GM23338 (cell line): ENCODE measurements at regions not wholly inside any gene's neighbourhood (a gene's known extent, or its start where the extent isn't known, plus 50 kb on each side); places are given as distances from the start of the nearest gene placed in this dataset.

Source experiments
- ATAC-seq: fragments of 200-7000 bp; cut with Tn5 transposase; 3 replicates; pipeline ENCODE4 v1.9.1; 2020
- DNase-seq: peaks from one replicate; pipeline ENCODE4 v3.0.0-alpha.2; 2015; ENCODE audit warnings: low spot score
- H2AFZ ChIP-seq: fragments of 200-600 bp; sonication (generic); 2 replicates; pipeline ENCODE4 v1.8.0; 2016; ENCODE audit warnings: antibody characterized with exemption, mild to moderate bottlenecking, moderate library complexity
- H3F3A ChIP-seq: fragments of 200-600 bp; sonication (generic); replicated peaks from 2 replicates; pipeline ENCODE4 v1.8.0; 2017; ENCODE audit warnings: antibody characterized with exemption, mixed run types, low read depth
- H3K27ac ChIP-seq: fragments of 200-600 bp; sonication (generic); 2 replicates; pipeline ENCODE4 v1.6.1; 2016; ENCODE audit warnings: low read depth
- H3K27me3 ChIP-seq: fragments of 200-600 bp; sonication (generic); 2 replicates; pipeline ENCODE4 v1.8.0; 2016; ENCODE audit warnings: mild to moderate bottlenecking, mixed run types, moderate library complexity; ENCODE audit not compliant: insufficient read depth
- H3K36me3 ChIP-seq: fragments of 200-600 bp; sonication (generic); 2 replicates; pipeline ENCODE4 v1.8.0; 2016; ENCODE audit warnings: mild to moderate bottlenecking; ENCODE audit not compliant: insufficient read depth
- H3K4me1 ChIP-seq: fragments of 200-600 bp; sonication (generic); 2 replicates; pipeline ENCODE4 v1.8.0; 2016; ENCODE audit warnings: mild to moderate bottlenecking, moderate library complexity; ENCODE audit not compliant: insufficient read depth
- H3K4me2 ChIP-seq: fragments of 200-600 bp; sonication (generic); 2 replicates; pipeline ENCODE4 v1.7.1; 2017; ENCODE audit warnings: mixed run types
- H3K4me3 ChIP-seq: fragments of 200-600 bp; sonication (generic); 2 replicates; pipeline ENCODE4 v1.6.1; 2016; ENCODE audit warnings: mixed run types
- H3K79me2 ChIP-seq: fragments of 200-600 bp; sonication (generic); replicated peaks from 2 replicates; pipeline ENCODE4 v1.8.0; 2017; ENCODE audit warnings: mild to moderate bottlenecking; ENCODE audit not compliant: insufficient read depth
- H3K9me2 ChIP-seq: fragments of 200-600 bp; sonication (generic); 2 replicates; pipeline ENCODE4 v1.8.0; 2017; ENCODE audit not compliant: insufficient read depth
- H4K20me1 ChIP-seq: fragments of 200-600 bp; sonication (generic); replicated peaks from 2 replicates; pipeline ENCODE4 v1.8.0; 2017; ENCODE audit warnings: mild to moderate bottlenecking; ENCODE audit not compliant: insufficient read depth
- H3K27ac Mint-ChIP-seq: 2 replicates; pipeline ENCODE4 v1.8.0; 2020; ENCODE audit warnings: inconsistent platforms, mild to moderate bottlenecking, moderate library complexity, mixed read lengths
- H3K27me3 Mint-ChIP-seq: 3 replicates; pipeline ENCODE4 v1.8.0; 2022; ENCODE audit warnings: low read depth, mild to moderate bottlenecking, moderate library complexity, mixed read lengths, inconsistent platforms; ENCODE audit not compliant: insufficient read depth, poor library complexity
- H3K36me3 Mint-ChIP-seq: 3 replicates; pipeline ENCODE4 v1.8.0; 2021; ENCODE audit warnings: low read depth, mild to moderate bottlenecking, inconsistent platforms, moderate library complexity, mixed read lengths
- H3K4me1 Mint-ChIP-seq: 3 replicates; pipeline ENCODE4 v1.8.0; 2020; ENCODE audit warnings: mild to moderate bottlenecking, inconsistent platforms, mixed read lengths
- H3K4me3 Mint-ChIP-seq: 3 replicates; pipeline ENCODE4 v1.8.0; 2021; ENCODE audit warnings: moderate library complexity, mild to moderate bottlenecking, inconsistent platforms, mixed read lengths
- H3K9me3 Mint-ChIP-seq: 3 replicates; pipeline ENCODE4 v1.8.0; 2020; ENCODE audit warnings: moderate library complexity, mild to moderate bottlenecking, inconsistent platforms, mixed read lengths
- CREB1 ChIP-seq: fragments of 250-450 bp; sonication (Bioruptor Pico); IDR thresholded peaks from 2 replicates; pipeline ENCODE4 v1.5.0; 2020; ENCODE audit warnings: low read depth, mild to moderate bottlenecking, moderate library complexity
- EZH2 ChIP-seq: fragments of 200-600 bp; sonication (generic); IDR thresholded peaks from one replicate; pipeline ENCODE4 v1.8.0; 2017; ENCODE audit warnings: antibody characterized with exemption, mild to moderate bottlenecking, low read depth; ENCODE audit not compliant: unreplicated experiment
- EZH2phosphoT487 ChIP-seq: fragments of 200-600 bp; sonication (generic); IDR thresholded peaks from one replicate; pipeline ENCODE4 v1.8.1; 2018; ENCODE audit warnings: antibody characterized with exemption; ENCODE audit not compliant: unreplicated experiment
- JUNB ChIP-seq: IDR thresholded peaks from one replicate; pipeline ENCODE4 v1.6.1; 2016; ENCODE audit warnings: antibody characterized with exemption; ENCODE audit not compliant: unreplicated experiment
- NANOG ChIP-seq: IDR thresholded peaks from 2 replicates; pipeline ENCODE4 v1.6.1; 2016; ENCODE audit warnings: antibody characterized with exemption, borderline replicate concordance
- POLR2AphosphoS5 ChIP-seq: IDR thresholded peaks from 2 replicates; pipeline ENCODE4 v1.6.1; 2016; ENCODE audit warnings: antibody characterized with exemption, low read depth
- STAT1 ChIP-seq: IDR thresholded peaks from one replicate; pipeline ENCODE4 v1.6.1; 2016; ENCODE audit warnings: antibody characterized with exemption; ENCODE audit not compliant: unreplicated experiment
- ZNF114 ChIP-seq: fragments of 250-450 bp; sonication (Bioruptor Pico); IDR thresholded peaks from 2 replicates; pipeline ENCODE4 v1.5.0; 2020; ENCODE audit warnings: mild to moderate bottlenecking, moderate library complexity
- ZNF331 ChIP-seq: fragments of 250-450 bp; sonication (Bioruptor Pico); IDR thresholded peaks from 2 replicates; pipeline ENCODE4 v1.5.0; 2020; ENCODE audit warnings: low read depth, mild to moderate bottlenecking, moderate library complexity
- TF ChIP-seq, protein P1 (sequence below), 2 experiments: fragments of 200-600 bp in 1 of 2; sonication (generic) in 1 of 2; conservative IDR thresholded peaks; 2 replicates each; pipeline versions ENCODE4 v1.5.1 to v1.6.1; 2016 to 2017; ENCODE audit warnings: antibody characterized with exemption in 2 of 2, low read depth in 2 of 2, mild to moderate bottlenecking in 2 of 2, moderate library complexity in 1 of 2
- TF ChIP-seq, protein P2 (sequence below): IDR thresholded peaks from one replicate; pipeline ENCODE4 v1.6.1; 2018; ENCODE audit warnings: antibody characterized with exemption; ENCODE audit not compliant: unreplicated experiment
- TF ChIP-seq, protein P3 (sequence below): fragments of 250-450 bp; sonication (Bioruptor Pico); IDR thresholded peaks from 2 replicates; pipeline ENCODE4 v1.5.0; 2020; ENCODE audit warnings: mild to moderate bottlenecking, moderate library complexity
- TF ChIP-seq, protein P4 (sequence below): IDR thresholded peaks from 2 replicates; pipeline ENCODE4 v1.6.1; 2016; ENCODE audit warnings: antibody characterized with exemption

DNA sequence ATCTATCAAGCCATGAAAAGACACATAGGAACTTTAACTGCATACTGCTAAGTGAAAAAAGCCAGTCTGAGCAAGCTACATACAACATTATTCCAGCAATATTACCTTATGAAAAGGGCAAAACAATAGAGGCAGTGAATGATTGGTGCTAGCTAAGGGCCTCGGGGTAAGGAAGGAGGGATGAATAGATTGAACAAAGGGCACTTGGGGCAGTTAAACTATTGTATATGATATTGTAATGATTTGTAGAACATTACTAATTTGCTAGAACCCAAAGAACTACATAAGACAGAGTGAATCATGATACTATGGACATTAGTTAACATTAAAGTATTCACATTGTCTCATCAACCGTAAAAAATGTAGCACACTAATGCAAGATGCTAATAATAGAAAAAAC, 218.3 kb downstream of the FBXO4 start:
- Mint-ChIP-seq H3K4me3 (no peak overlapping the region), H3K36me3 (peaks cover 10% of the 10 kb centered on the region), H3K27ac (no peak overlapping the region), H3K4me1 (no peaks in the 10 kb centered on the region), H3K9me3 (peaks cover 52% of the 10 kb centered on the region), H3K27me3 (peaks cover 2% of the 10 kb centered on the region)
- Histone ChIP-seq H3K27ac (no peak overlapping the region), H3F3A (no peaks in the 10 kb centered on the region), H3K27me3 (no peaks in the 10 kb centered on the region), H4K20me1 (no peaks in the 10 kb centered on the region), H3K36me3 (no peaks in the 10 kb centered on the region), H3K4me1 (no peaks in the 10 kb centered on the region), H2AFZ (no peak overlapping the region), H3K79me2 (no peaks in the 10 kb centered on the region), H3K4me2 (no peak overlapping the region), H3K4me3 (no peak overlapping the region), H3K9me2 (peaks cover 6% of the 10 kb centered on the region)
- DNase-seq (no peak), ATAC-seq (no peak)
- TF ChIP-seq, protein P1, sequence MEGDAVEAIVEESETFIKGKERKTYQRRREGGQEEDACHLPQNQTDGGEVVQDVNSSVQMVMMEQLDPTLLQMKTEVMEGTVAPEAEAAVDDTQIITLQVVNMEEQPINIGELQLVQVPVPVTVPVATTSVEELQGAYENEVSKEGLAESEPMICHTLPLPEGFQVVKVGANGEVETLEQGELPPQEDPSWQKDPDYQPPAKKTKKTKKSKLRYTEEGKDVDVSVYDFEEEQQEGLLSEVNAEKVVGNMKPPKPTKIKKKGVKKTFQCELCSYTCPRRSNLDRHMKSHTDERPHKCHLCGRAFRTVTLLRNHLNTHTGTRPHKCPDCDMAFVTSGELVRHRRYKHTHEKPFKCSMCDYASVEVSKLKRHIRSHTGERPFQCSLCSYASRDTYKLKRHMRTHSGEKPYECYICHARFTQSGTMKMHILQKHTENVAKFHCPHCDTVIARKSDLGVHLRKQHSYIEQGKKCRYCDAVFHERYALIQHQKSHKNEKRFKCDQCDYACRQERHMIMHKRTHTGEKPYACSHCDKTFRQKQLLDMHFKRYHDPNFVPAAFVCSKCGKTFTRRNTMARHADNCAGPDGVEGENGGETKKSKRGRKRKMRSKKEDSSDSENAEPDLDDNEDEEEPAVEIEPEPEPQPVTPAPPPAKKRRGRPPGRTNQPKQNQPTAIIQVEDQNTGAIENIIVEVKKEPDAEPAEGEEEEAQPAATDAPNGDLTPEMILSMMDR (conservative IDR thresholded peaks at IDR 0.05; ENCODE audit: low read depth in 2 of 2): no peak
- TF ChIP-seq CREB1 (CRISPR knock-in tag) (no peak), STAT1 (no peak), ZNF114 (no peak), POLR2AphosphoS5 (no peak), EZH2 (no peak), NANOG (no peak), JUNB (no peak), ZNF331 (CRISPR knock-in tag) (no peak), EZH2phosphoT487 (no peak)
- TF ChIP-seq, protein P2, sequence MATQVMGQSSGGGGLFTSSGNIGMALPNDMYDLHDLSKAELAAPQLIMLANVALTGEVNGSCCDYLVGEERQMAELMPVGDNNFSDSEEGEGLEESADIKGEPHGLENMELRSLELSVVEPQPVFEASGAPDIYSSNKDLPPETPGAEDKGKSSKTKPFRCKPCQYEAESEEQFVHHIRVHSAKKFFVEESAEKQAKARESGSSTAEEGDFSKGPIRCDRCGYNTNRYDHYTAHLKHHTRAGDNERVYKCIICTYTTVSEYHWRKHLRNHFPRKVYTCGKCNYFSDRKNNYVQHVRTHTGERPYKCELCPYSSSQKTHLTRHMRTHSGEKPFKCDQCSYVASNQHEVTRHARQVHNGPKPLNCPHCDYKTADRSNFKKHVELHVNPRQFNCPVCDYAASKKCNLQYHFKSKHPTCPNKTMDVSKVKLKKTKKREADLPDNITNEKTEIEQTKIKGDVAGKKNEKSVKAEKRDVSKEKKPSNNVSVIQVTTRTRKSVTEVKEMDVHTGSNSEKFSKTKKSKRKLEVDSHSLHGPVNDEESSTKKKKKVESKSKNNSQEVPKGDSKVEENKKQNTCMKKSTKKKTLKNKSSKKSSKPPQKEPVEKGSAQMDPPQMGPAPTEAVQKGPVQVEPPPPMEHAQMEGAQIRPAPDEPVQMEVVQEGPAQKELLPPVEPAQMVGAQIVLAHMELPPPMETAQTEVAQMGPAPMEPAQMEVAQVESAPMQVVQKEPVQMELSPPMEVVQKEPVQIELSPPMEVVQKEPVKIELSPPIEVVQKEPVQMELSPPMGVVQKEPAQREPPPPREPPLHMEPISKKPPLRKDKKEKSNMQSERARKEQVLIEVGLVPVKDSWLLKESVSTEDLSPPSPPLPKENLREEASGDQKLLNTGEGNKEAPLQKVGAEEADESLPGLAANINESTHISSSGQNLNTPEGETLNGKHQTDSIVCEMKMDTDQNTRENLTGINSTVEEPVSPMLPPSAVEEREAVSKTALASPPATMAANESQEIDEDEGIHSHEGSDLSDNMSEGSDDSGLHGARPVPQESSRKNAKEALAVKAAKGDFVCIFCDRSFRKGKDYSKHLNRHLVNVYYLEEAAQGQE: no peak
- TF ChIP-seq, protein P3, sequence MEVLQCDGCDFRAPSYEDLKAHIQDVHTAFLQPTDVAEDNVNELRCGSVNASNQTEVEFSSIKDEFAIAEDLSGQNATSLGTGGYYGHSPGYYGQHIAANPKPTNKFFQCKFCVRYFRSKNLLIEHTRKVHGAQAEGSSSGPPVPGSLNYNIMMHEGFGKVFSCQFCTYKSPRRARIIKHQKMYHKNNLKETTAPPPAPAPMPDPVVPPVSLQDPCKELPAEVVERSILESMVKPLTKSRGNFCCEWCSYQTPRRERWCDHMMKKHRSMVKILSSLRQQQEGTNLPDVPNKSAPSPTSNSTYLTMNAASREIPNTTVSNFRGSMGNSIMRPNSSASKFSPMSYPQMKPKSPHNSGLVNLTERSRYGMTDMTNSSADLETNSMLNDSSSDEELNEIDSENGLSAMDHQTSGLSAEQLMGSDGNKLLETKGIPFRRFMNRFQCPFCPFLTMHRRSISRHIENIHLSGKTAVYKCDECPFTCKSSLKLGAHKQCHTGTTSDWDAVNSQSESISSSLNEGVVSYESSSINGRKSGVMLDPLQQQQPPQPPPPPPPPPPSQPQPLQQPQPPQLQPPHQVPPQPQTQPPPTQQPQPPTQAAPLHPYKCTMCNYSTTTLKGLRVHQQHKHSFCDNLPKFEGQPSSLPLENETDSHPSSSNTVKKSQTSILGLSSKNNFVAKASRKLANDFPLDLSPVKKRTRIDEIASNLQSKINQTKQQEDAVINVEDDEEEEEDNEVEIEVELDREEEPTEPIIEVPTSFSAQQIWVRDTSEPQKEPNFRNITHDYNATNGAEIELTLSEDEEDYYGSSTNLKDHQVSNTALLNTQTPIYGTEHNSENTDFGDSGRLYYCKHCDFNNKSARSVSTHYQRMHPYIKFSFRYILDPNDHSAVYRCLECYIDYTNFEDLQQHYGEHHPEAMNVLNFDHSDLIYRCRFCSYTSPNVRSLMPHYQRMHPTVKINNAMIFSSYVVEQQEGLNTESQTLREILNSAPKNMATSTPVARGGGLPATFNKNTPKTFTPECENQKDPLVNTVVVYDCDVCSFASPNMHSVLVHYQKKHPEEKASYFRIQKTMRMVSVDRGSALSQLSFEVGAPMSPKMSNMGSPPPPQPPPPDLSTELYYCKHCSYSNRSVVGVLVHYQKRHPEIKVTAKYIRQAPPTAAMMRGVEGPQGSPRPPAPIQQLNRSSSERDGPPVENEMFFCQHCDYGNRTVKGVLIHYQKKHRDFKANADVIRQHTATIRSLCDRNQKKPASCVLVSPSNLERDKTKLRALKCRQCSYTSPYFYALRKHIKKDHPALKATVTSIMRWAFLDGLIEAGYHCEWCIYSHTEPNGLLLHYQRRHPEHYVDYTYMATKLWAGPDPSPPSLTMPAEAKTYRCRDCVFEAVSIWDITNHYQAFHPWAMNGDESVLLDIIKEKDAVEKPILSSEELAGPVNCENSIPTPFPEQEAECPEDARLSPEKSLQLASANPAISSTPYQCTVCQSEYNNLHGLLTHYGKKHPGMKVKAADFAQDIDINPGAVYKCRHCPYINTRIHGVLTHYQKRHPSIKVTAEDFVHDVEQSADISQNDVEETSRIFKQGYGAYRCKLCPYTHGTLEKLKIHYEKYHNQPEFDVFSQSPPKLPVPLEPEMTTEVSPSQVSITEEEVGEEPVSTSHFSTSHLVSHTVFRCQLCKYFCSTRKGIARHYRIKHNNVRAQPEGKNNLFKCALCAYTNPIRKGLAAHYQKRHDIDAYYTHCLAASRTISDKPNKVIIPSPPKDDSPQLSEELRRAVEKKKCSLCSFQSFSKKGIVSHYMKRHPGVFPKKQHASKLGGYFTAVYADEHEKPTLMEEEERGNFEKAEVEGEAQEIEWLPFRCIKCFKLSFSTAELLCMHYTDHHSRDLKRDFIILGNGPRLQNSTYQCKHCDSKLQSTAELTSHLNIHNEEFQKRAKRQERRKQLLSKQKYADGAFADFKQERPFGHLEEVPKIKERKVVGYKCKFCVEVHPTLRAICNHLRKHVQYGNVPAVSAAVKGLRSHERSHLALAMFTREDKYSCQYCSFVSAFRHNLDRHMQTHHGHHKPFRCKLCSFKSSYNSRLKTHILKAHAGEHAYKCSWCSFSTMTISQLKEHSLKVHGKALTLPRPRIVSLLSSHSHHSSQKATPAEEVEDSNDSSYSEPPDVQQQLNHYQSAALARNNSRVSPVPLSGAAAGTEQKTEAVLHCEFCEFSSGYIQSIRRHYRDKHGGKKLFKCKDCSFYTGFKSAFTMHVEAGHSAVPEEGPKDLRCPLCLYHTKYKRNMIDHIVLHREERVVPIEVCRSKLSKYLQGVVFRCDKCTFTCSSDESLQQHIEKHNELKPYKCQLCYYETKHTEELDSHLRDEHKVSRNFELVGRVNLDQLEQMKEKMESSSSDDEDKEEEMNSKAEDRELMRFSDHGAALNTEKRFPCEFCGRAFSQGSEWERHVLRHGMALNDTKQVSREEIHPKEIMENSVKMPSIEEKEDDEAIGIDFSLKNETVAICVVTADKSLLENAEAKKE (CRISPR knock-in tag): no peak
- TF ChIP-seq, protein P4, sequence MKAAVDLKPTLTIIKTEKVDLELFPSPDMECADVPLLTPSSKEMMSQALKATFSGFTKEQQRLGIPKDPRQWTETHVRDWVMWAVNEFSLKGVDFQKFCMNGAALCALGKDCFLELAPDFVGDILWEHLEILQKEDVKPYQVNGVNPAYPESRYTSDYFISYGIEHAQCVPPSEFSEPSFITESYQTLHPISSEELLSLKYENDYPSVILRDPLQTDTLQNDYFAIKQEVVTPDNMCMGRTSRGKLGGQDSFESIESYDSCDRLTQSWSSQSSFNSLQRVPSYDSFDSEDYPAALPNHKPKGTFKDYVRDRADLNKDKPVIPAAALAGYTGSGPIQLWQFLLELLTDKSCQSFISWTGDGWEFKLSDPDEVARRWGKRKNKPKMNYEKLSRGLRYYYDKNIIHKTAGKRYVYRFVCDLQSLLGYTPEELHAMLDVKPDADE: no peak
